Fibroblast of lung (primary cell): ENCODE measurements at regions not wholly inside any gene's neighbourhood (a gene's known extent, or its start where the extent isn't known, plus 50 kb on each side); places are given as distances from the start of the nearest gene placed in this dataset.

Experiments used
- EZH2 ChIP-seq: IDR thresholded peaks from 2 replicates; pipeline ENCODE4 v1.5.1; 2012; ENCODE audit warnings: low read length, control low read depth, mild to moderate bottlenecking; ENCODE audit errors: missing control alignments
- TF ChIP-seq, protein P1 (sequence below), 2 donors: IDR thresholded peaks in 1 of 2; conservative IDR thresholded peaks in 1 of 2; 1 replicate in 1 of 2; 2 replicates in 1 of 2; pipeline ENCODE4 v1.5.1; 2011 to 2012; ENCODE audit warnings: low read length in 2 of 2, control low read depth in 1 of 2, inconsistent platforms in 1 of 2, low read depth in 1 of 2, mild to moderate bottlenecking in 1 of 2

DNA sequence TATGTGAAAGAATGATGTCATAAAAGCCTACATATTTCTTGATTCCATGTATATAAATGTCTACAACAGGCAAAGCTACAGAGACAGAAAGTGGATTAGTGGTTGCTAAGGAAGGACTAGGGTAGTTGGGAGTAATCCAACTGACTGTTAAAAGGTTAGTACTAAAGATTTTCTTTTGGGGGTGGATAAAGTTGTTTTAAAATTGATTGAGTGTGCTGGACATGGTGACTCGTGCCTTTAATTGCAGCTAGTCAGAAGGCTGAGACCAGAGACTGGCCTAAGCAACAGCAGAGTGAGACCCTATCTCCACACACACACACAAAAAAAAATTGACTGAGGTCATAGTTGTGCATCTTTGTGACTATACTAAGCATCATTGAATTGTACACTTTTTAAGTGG, 234.3 kb downstream of the C12orf50 start:
- TF ChIP-seq, protein P1, sequence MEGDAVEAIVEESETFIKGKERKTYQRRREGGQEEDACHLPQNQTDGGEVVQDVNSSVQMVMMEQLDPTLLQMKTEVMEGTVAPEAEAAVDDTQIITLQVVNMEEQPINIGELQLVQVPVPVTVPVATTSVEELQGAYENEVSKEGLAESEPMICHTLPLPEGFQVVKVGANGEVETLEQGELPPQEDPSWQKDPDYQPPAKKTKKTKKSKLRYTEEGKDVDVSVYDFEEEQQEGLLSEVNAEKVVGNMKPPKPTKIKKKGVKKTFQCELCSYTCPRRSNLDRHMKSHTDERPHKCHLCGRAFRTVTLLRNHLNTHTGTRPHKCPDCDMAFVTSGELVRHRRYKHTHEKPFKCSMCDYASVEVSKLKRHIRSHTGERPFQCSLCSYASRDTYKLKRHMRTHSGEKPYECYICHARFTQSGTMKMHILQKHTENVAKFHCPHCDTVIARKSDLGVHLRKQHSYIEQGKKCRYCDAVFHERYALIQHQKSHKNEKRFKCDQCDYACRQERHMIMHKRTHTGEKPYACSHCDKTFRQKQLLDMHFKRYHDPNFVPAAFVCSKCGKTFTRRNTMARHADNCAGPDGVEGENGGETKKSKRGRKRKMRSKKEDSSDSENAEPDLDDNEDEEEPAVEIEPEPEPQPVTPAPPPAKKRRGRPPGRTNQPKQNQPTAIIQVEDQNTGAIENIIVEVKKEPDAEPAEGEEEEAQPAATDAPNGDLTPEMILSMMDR (conservative IDR thresholded peaks at IDR 0.05 in 1 of 2, IDR thresholded peaks at IDR 0.05 in 1 of 2; ENCODE audit: low read depth in 1 of 2, low read length in 2 of 2), result no peak
- TF ChIP-seq EZH2, result no peak
